GM13977 (cell line): ENCODE measurements at regions not wholly inside any gene's neighbourhood (a gene's known extent, or its start where the extent isn't known, plus 50 kb on each side); places are given as distances from the start of the nearest gene placed in this dataset.
"Not testable (repeated sequence)": the region's sequence is repeated elsewhere in the genome, so short reads cannot be mapped to it uniquely, and the experiment has no call there.

Source experiments
- DNase-seq: peaks from one replicate; pipeline ENCODE4 v3.0.0; 2012; ENCODE audit warnings: low spot score
- CTCF ChIP-seq: IDR thresholded peaks from 2 replicates; pipeline ENCODE4 v1.5.1; 2012; ENCODE audit warnings: mild to moderate bottlenecking, control low read depth; ENCODE audit not compliant: insufficient read depth; ENCODE audit errors: extremely low read depth, missing control alignments
- in situ Hi-C: fragments of 300-500 bp; cut with MboI; formaldehyde crosslinking; loops from one replicate; pipeline ENCODE4 v1.12.0; 2022; ENCODE audit warnings: low sequenced_read_pairs, low pct_unique_long_range_greater_than_20kb, mixed read lengths, inconsistent platforms; ENCODE audit not compliant: unreplicated experiment

GRCh38 chr20:22523499-22524392 lies 60.6 kb downstream of the FOXA2 start:
- DNase-seq = no peak
- in situ Hi-C loops = no loop called here

DNA sequence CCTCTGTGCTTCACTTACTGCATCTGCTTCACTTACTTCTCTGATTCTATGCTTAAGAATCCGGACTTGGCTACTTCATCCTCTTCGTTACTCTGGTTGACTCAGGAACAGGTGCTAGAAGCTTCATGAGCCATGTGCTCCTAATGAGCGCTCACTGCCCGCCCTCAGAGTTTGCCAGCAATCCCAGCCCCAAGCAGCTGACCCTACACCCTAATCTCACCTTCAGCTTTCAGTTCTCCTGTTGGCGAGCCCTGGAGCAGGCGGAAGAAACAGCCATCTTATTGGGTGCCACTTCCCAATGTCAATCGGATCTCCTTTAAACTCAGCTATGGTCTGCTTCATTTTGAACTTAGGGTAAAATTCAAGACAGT lies 61.3 kb downstream of the FOXA2 start:
- no peak for TF ChIP-seq CTCF
- no peak for DNase-seq
- in situ Hi-C loops = no loop called here

More at GRCh38 chr20:22523499-22524392, 60.6 kb downstream of the FOXA2 start:
- no peak for TF ChIP-seq CTCF

DNA sequence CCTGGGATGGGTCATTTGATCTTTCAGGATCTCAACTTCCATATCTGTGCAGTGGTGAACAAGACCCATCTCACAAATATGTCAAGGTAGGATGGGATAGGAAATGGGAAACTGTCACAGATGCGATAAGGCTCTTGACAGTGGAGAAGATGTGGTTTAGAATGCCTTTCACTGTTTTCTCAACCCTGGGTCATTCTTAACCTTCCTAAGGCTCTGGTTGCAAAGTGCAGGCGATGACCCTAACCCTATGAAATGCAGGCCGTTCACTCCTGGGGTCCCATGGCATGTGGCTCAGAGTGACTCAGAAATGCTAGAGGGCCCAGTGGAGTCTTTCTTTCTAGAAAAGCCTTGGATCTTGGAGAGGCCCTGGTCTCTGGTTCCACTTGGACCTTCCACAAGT lies 61.7 kb downstream of the FOXA2 start:
- in situ Hi-C loops = no loop called here
- no peak for TF ChIP-seq CTCF
- no peak for DNase-seq

- in situ Hi-C loops, DNase-seq: not testable (repeated sequence)
These were observed 62.4 kb downstream of the FOXA2 start for GRCh38 chr20:22521940-22522339.

DNA sequence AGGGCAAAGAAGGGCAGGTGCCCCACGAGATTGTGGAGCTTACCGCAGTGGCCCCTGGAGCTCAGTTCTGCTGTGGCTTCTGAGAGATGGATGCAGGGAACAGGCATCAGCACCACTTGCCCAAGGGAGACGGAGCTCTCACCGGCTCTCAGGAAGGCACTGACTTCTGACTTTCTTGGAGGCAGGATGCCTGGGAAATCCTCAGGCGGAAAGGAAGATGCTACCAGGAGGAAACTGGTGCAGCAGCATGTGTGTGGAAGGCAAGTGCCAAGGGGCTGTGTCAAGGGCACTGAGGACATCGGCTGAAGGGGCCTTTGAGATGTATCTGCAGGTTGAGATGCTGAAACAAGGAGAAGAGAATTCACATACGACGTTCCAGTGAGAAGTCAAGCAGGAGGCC lies 64.0 kb downstream of the FOXA2 start:
- no peak for DNase-seq
- no peak for TF ChIP-seq CTCF
- in situ Hi-C loops = no loop called here

- TF ChIP-seq CTCF = no peak
- in situ Hi-C loops = no loop called here
- DNase-seq = no peak
These were observed 69.1 kb downstream of the FOXA2 start for GRCh38 chr20:22515264-22515663.

DNA sequence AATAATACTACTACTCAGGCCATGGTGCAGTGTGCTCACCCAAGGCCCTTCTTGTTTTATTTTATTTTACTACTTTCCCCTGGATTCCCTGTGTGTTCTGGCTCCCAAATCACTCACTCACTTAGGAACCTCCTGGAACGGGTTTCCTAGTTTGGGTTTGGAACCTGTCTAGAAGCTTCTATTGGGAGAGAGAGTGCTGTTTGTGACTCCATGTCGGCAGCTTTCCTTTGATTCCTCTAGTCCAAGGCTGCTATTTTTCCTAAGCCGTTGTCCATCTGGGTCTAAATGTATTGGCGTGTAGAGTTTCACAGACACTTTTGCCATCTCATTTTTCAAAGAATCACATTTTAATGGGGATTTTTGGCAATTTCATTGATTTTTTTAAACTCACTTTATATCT lies 70.8 kb downstream of the FOXA2 start:
- in situ Hi-C loops = no loop called here
- DNase-seq = no peak
- no peak for TF ChIP-seq CTCF
